NCI-H510A treated with DMSO at 0.1 percent for 48 hours (cell line): ENCODE measurements at regions not wholly inside any gene's neighbourhood (a gene's known extent, or its start where the extent isn't known, plus 50 kb on each side); places are given as distances from the start of the nearest gene placed in this dataset.

Source experiments
- DNase-seq: peaks from one replicate; lab custom pipeline; 2025; lab: John Stamatoyannopoulos, UW

- DNase-seq: no peak
These were observed 277.8 kb upstream of the B3GAT1 start for GRCh38 chr11:134689886-134690285.

- DNase-seq: no peak
These were observed 275.5 kb upstream of the B3GAT1 start for GRCh38 chr11:134687548-134687947.

GRCh38 chr11:134686460-134687061, 274.5 kb upstream of the B3GAT1 start:
- no peak for DNase-seq

- no peak for DNase-seq
These were observed 273.8 kb upstream of the B3GAT1 start for GRCh38 chr11:134685793-134686380.

- no peak for DNase-seq
These were observed 272.5 kb upstream of the B3GAT1 start for GRCh38 chr11:134684576-134684975.

GRCh38 chr11:134683860-134684259, 271.8 kb upstream of the B3GAT1 start:
- DNase-seq: no peak

GRCh38 chr11:134682577-134682976, 270.5 kb upstream of the B3GAT1 start:
- no peak for DNase-seq

- DNase-seq: no peak
These were observed 267.6 kb upstream of the B3GAT1 start for GRCh38 chr11:134679592-134679991.

GRCh38 chr11:134678744-134679143, 266.7 kb upstream of the B3GAT1 start:
- no peak for DNase-seq

GRCh38 chr11:134677891-134678551, 266.0 kb upstream of the B3GAT1 start:
- no peak for DNase-seq

- no peak for DNase-seq
These were observed 265.4 kb upstream of the B3GAT1 start for GRCh38 chr11:134677397-134677822.

- no peak for DNase-seq
These were observed 264.7 kb upstream of the B3GAT1 start for GRCh38 chr11:134676516-134677287.

GRCh38 chr11:134675983-134676382, 263.9 kb upstream of the B3GAT1 start:
- DNase-seq: no peak

GRCh38 chr11:134674974-134675373, 262.9 kb upstream of the B3GAT1 start:
- DNase-seq: no peak

GRCh38 chr11:134670961-134671370, 258.9 kb upstream of the B3GAT1 start:
- no peak for DNase-seq

- no peak for DNase-seq
These were observed 258.3 kb upstream of the B3GAT1 start for GRCh38 chr11:134670247-134670782.

GRCh38 chr11:134669796-134670195, 257.8 kb upstream of the B3GAT1 start:
- DNase-seq: no peak

- DNase-seq: no peak
These were observed 256.8 kb upstream of the B3GAT1 start for GRCh38 chr11:134668796-134669195.

GRCh38 chr11:134668076-134668475, 256.0 kb upstream of the B3GAT1 start:
- no peak for DNase-seq

GRCh38 chr11:134667505-134667904, 255.5 kb upstream of the B3GAT1 start:
- DNase-seq: no peak

- no peak for DNase-seq
These were observed 255.1 kb upstream of the B3GAT1 start for GRCh38 chr11:134667175-134667500.
